HTR-8/SVneo (cell line): ENCODE measurements at regions not wholly inside any gene's neighbourhood (a gene's known extent, or its start where the extent isn't known, plus 50 kb on each side); places are given as distances from the start of the nearest gene placed in this dataset.

Experiments
- DNase-seq: peaks from one replicate; pipeline ENCODE4 v3.0.0; 2011; ENCODE audit warnings: low spot score, mixed read lengths; ENCODE audit not compliant: insufficient read length
- FAIRE-seq: peaks from 2 replicates; lab custom pipeline; 2011; peaks lifted over from hg19 to GRCh38; lab: Jason Lieb, UNC

DNA sequence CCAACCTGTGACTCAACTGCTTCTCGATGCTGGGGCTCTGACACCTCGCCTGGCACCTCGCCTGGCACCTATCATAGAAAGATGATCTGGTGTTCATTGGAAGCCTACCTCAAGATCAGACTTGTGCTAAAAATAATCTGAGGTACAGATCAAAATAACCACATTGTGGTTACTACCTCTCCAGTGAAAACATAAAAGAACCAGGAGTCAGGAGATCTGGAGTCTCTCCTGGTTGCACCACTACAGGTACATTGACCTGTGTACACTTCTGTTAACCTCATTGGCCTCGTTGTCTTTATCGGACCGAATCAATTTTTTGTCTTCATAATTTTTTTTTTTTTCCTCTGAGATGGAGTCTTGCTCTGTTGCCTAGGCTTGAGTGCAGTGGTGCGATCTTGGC is 695.9 kb downstream of the HDGFL1 start:
- no peak for FAIRE-seq
- DNase-seq = no peak

DNA sequence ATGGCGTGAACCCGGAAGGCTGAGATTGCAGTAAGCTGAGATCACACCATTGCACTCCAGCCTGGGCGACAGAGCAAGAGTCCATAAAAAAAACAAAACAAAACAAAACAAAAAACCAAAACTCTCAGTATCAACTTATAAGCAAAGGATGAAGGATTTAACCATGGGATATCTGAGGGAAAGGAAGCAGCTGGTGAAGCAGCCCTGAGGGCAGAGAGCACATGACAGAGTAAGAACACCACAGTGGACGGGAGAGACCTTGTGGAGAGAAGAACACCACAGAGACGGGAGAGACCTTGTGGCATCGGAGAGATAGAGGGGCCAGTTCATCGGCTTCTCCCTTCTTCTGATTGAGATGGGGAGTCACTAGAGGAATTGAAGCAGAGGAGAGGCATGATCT is 697.2 kb downstream of the HDGFL1 start:
- no peak for DNase-seq
- FAIRE-seq = no peak

DNA sequence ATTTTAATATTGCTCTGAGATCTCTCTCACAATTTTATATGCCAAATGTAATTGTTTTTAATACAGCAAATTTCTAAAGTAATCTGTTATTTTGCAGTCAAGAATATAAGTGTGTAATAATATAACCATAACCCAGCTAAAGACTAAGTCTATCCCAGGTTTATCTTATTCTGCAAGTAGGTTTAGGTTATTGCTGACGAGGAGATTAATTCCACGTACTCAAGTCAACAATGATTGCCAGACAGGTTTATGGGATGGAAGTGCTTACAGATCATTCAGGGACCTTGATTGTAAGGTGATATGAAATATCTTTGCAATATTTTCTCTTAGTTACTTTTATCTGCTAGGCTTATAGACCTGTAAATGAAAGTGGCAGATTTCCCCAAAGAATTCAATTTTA is 698.3 kb downstream of the HDGFL1 start:
- FAIRE-seq = no peak
- DNase-seq = no peak

DNA sequence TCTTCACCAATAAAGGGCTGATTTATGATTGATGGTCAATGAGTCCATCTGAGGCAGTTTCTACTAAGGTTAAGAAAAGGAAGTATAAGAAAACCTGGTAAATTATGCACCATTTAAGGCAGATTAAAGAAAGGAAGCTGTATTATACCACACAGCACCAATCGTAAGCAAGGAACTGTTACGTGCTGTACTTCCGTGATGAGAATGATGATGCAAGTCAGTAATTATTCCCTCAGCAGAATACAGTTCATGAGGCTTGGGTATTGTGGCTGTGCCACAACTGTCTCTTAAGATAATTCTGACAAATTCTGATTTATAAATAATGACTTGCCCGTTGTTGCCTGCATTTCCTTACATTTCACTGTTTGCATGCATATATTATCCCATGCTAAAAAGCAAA is 699.0 kb downstream of the HDGFL1 start:
- DNase-seq (no peak), FAIRE-seq (no peak)

DNA sequence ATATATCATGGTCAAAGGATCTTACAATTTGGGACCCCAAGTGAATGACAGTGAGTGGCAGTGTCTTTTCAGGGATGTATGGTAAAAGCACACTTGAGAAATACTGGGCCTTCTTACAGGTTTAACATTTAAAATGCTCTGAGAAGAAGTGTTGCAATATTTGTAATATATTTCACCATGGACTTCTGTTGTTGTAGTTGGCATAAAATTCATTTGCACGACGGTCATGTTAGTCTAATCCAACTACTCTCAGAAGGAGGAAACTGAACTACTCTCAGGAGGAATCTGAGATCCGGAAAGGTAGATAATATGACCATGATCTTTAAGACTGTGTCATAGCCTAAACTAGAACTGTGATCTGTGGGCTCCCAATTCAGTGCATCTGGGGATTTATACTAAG is 700.1 kb downstream of the HDGFL1 start:
- FAIRE-seq (no peak), DNase-seq (no peak)

DNA sequence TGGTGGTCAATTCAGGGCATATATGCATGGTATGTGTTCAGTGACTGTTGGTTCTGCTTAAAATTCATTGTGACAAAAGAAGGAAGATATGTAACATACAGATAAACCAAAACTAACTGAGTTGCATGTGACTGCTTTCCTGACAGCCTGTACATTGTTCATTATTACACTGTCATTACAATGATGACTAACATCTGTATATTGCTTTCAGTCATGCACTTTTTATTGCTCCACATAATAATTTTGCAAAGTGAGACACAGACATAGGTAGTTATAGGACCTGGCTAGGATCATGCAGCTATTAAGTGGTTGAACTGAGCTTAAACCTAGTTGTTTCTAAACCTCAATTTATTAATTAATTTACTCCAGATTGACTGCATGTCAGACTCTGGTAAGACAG is 703.2 kb downstream of the HDGFL1 start:
- DNase-seq (no peak), FAIRE-seq (no peak)

GRCh38 chr6:23277521-23278179 is 708.3 kb downstream of the HDGFL1 start:
- DNase-seq (no peak), FAIRE-seq (no peak)

DNA sequence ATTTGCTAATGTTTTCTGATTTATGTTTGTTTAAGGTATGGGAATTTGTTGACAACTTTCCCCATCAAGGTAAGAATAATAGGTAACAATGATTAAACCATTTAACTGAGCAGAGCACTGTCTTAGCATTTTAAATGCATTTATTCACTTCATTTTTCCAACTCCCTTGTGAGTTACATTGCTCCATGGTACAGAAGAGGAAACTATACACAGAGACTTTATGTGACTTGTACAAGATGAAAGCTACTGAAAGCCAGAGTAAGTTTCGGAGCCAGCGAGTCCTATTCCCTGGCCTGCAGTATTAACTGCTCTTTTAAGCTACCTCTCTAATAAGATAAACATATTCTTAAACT is 708.8 kb downstream of the HDGFL1 start:
- DNase-seq (no peak), FAIRE-seq (no peak)

GRCh38 chr6:23280437-23280836 is 711.1 kb downstream of the HDGFL1 start:
- DNase-seq = no peak
- FAIRE-seq = no peak

DNA sequence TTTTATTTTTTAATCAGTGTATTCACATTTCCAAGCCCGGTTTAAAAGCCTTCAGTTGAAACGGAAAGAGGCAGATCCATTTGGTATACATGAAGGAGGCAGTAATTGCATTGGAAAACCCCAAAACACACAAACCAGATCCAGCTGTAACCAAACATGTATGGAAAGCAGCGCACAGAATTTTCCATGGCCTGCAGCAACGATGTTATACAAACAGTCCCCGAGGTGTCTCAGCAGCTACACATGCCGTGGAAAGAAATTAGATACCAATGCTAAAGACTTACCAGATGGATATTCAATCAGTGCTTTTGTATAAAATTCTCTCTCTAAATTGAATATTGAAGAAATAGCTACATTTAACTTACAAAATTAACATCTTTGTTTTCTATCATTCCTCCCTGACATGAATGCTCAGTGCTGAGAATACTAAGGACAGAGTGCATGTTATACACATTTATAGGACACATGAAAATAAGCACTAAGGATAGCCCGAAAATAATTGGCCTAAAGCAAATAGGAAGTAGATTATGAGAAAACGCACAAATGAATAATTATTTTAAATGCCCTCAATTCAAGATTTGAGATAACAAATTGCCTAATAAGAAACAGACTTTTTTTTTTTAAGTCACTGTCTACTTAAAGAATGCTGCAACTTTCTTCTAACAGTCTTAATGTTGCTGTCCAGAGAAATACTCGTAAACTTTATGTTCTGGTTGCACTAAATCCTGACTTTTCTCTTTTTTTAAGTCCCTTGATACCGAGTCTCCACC is 713.1 kb downstream of the HDGFL1 start:
- DNase-seq = no peak
- FAIRE-seq = no peak

DNA sequence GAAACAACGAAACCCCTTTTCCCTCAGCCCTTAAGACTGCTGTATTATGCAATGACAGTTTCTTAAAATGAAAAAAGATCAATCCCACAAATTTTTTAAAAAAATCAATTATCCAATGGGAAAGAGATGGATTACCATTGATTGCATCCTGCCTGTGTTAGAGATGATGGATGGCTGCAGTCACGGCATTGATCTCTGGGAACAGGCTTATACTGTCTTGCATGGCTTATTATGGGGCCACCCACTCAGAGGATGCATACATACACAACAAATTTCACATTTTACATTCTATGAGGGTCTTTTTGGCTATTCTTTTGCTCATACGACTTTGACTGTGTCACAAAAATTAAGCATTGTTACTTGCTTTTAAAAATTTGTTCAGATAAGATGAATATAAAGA is 724.3 kb downstream of the HDGFL1 start:
- no peak for FAIRE-seq
- DNase-seq = no peak

- DNase-seq (no peak), FAIRE-seq (no peak)
Measured at GRCh38 chr6:23301556-23301955, 732.2 kb downstream of the HDGFL1 start.

DNA sequence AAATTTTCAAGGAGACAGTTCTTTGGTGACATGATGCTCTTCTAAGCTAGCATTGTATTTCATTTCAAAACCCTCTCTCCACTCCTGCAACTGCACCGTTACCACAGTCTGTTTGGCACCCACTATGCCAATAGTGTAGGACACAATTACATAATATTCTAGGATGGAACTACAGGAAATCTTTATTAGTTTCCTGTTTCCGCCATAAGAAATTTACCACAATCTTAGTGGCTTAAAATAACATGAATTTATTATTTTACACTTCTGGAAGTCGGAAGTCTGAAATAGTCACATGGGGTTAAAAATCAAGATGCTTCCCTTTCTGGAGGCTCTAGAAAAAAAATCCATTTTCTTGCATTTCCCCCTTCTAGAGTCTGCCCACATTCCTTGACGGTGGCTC is 733.1 kb downstream of the HDGFL1 start:
- DNase-seq (no peak), FAIRE-seq (no peak)

DNA sequence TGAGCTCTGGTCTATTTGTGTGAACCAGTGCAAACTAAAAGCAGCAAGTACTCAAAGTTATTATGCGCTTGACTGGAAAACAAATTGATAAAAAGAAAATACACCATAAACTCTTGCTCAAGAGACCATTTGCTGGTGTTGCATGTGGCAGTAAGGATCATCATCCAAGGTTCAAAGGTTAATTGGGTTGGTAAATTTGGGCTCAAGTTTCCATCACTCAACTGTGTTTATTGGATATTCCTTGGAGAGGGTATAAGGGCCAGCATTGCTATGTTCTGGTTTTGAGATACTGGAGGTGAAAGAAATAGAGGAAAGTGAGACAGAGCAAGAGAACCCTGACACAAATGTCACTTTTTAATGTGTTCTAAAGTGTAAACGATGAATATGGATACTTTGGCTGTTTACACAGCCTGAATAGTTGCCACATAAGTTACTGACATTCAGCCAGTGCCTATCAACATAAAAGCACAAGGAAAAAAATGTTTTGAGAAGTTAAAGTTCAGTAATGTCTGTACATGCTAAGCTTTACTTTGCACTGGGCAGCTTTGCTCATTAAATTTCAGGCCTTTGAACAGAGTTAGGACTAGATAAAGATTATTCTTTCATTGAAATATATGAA is 736.1 kb downstream of the HDGFL1 start:
- FAIRE-seq (no peak), DNase-seq (no peak)

GRCh38 chr6:23306251-23306950 is 737.0 kb downstream of the HDGFL1 start:
- no peak for DNase-seq

GRCh38 chr6:23307516-23307915 is 738.1 kb downstream of the HDGFL1 start:
- DNase-seq = no peak
- FAIRE-seq = no peak

More at GRCh38 chr6:23306251-23306950, 737.0 kb downstream of the HDGFL1 start:
- no peak for FAIRE-seq

DNA sequence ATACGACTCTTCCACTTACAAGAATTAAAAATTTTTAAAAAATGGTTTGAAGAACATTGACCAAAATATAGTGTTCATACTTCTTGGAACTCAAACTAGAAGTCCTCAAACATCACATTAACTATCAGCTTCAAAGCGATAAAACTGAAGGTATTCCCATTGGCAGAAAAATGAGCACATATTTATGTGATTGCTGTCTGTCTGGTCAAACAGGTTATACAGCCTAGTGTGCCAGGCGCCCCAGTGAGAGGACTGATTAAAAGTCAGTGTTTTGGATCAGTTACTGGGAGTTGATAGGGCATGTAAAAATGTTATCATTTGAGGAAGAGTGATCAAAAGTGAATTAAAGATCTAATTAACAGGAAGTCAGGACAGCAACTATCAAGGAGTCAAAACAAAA is 738.8 kb downstream of the HDGFL1 start:
- FAIRE-seq (no peak), DNase-seq (no peak)

GRCh38 chr6:23311211-23311610 is 741.8 kb downstream of the HDGFL1 start:
- no peak for FAIRE-seq
- DNase-seq = no peak

- FAIRE-seq (no peak), DNase-seq (no peak)
Measured at GRCh38 chr6:23316131-23316530, 746.8 kb downstream of the HDGFL1 start.

DNA sequence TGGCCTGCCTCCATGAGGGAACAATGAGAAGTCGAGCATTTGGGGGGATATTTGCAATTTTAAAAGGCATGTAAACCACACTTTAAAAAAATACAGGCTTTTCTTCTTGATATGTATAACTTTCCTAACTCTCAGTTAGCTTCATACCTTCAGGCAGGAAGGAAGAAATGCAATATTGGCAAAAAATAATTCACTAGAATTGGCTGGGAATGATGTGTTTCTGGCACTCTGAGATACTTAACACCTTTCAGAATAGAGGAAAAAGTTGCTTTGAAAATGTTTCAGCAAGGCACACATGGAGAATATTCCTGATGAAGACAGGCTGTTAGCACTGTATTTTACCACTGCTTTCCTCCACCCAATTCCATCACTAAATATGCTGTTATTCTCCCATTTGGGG is 747.6 kb downstream of the HDGFL1 start:
- FAIRE-seq (no peak), DNase-seq (no peak)

GRCh38 chr6:23319582-23319981 is 750.2 kb downstream of the HDGFL1 start:
- FAIRE-seq (no peak), DNase-seq (no peak)
